H9 (cell line): ENCODE measurements at regions not wholly inside any gene's neighbourhood (a gene's known extent, or its start where the extent isn't known, plus 50 kb on each side); places are given as distances from the start of the nearest gene placed in this dataset.
A peak's percentile ranks its signal among the peaks of the same experiment; 100 is the strongest.

Source experiments
- DNase-seq: peaks from one replicate; pipeline ENCODE4 v3.0.0-alpha.2; 2017
- H2AFZ ChIP-seq: one replicate; pipeline ENCODE4 v1.6.1; 2013; ENCODE audit warnings: mild to moderate bottlenecking, low read length, control low read depth, moderate library complexity
- H2AK5ac ChIP-seq: 2 replicates; pipeline ENCODE4 v1.6.1; 2013; ENCODE audit warnings: low read length, control low read depth, mixed read lengths; ENCODE audit not compliant: insufficient read length
- H2BK120ac ChIP-seq: one replicate; pipeline ENCODE4 v1.6.1; 2013; ENCODE audit warnings: low read depth, mild to moderate bottlenecking, low read length, control low read depth, inconsistent platforms; ENCODE audit not compliant: poor library complexity, severe bottlenecking
- H2BK12ac ChIP-seq: 2 replicates; pipeline ENCODE4 v1.6.1; 2013; ENCODE audit warnings: low read length, control low read depth, mixed read lengths, low read depth; ENCODE audit not compliant: insufficient read length
- H2BK15ac ChIP-seq: 2 replicates; pipeline ENCODE4 v1.6.1; 2013; ENCODE audit warnings: low read depth, low read length, control low read depth
- H2BK20ac ChIP-seq: one replicate; pipeline ENCODE4 v1.6.1; 2013; ENCODE audit warnings: low read depth, mild to moderate bottlenecking, low read length, control low read depth, inconsistent platforms; ENCODE audit not compliant: poor library complexity, severe bottlenecking
- H2BK5ac ChIP-seq: 2 replicates; pipeline ENCODE4 v1.6.1; 2013; ENCODE audit warnings: low read length, control low read depth, mixed read lengths; ENCODE audit not compliant: insufficient read length
- H3K14ac ChIP-seq: 2 replicates; pipeline ENCODE4 v1.6.1; 2013; ENCODE audit warnings: low read length, control low read depth; ENCODE audit not compliant: insufficient read depth
- H3K18ac ChIP-seq: 2 replicates; pipeline ENCODE4 v1.6.1; 2013; ENCODE audit warnings: low read depth, mild to moderate bottlenecking, mixed read lengths, low read length, control low read depth; ENCODE audit not compliant: insufficient read length
- H3K23ac ChIP-seq: 2 replicates; pipeline ENCODE4 v1.6.1; 2013; ENCODE audit warnings: low read length, control low read depth, mixed read lengths, low read depth; ENCODE audit not compliant: insufficient read length
- H3K23me2 ChIP-seq: 2 replicates; pipeline ENCODE4 v1.6.1; 2013; ENCODE audit warnings: low read depth, mild to moderate bottlenecking, mixed read lengths, low read length, control low read depth; ENCODE audit not compliant: insufficient read length, poor library complexity, severe bottlenecking
- H3K27ac ChIP-seq: 2 replicates; pipeline ENCODE4 v1.5.1; 2013; ENCODE audit warnings: low read length, control low read depth, mixed read lengths, low read depth; ENCODE audit not compliant: insufficient read length
- H3K27me3 ChIP-seq: 2 replicates; pipeline ENCODE4 v1.6.1; 2013; ENCODE audit warnings: low read length, control low read depth, inconsistent platforms; ENCODE audit not compliant: insufficient read depth
- H3K4ac ChIP-seq: 2 replicates; pipeline ENCODE4 v1.6.1; 2013; ENCODE audit warnings: low read depth, mild to moderate bottlenecking, control low read depth, inconsistent platforms, low read length, moderate library complexity
- H3K4me1 ChIP-seq: 2 replicates; pipeline ENCODE4 v1.6.1; 2013; ENCODE audit warnings: low read length, control low read depth, inconsistent platforms; ENCODE audit not compliant: insufficient read depth
- H3K4me2 ChIP-seq: 2 replicates; pipeline ENCODE4 v1.6.1; 2013; ENCODE audit warnings: low read length, control low read depth, mixed read lengths; ENCODE audit not compliant: insufficient read length, insufficient read depth
- H3K56ac ChIP-seq: 2 replicates; pipeline ENCODE4 v1.6.1; 2013; ENCODE audit warnings: low read depth, mild to moderate bottlenecking, mixed read lengths, low read length, control low read depth; ENCODE audit not compliant: insufficient read length
- H3K79me1 ChIP-seq: 2 replicates; pipeline ENCODE4 v1.6.1; 2013; ENCODE audit warnings: low read depth, mild to moderate bottlenecking, moderate library complexity, low read length, control low read depth, inconsistent platforms; ENCODE audit not compliant: insufficient read depth, poor library complexity, severe bottlenecking
- H3K79me2 ChIP-seq: 2 replicates; pipeline ENCODE4 v1.6.1; 2013; ENCODE audit warnings: low read length, control low read depth, inconsistent platforms; ENCODE audit not compliant: insufficient read depth
- H3K9ac ChIP-seq: 2 replicates; pipeline ENCODE4 v1.6.1; 2013; ENCODE audit warnings: low read length, control low read depth, mixed read lengths; ENCODE audit not compliant: insufficient read length; ENCODE audit errors: extremely low read depth
- H3K9me3 ChIP-seq: one replicate; pipeline ENCODE4 v1.6.1; 2013; ENCODE audit warnings: low read depth, low read length, inconsistent platforms; ENCODE audit not compliant: control insufficient read depth
- H3T11ph ChIP-seq: one replicate; pipeline ENCODE4 v1.6.1; 2013; ENCODE audit warnings: mild to moderate bottlenecking, low read length, control low read depth, inconsistent platforms
- H4K20me1 ChIP-seq: one replicate; pipeline ENCODE4 v1.6.1; 2013; ENCODE audit not compliant: control insufficient read depth, insufficient read length, insufficient read depth
- H4K5ac ChIP-seq: 2 replicates; pipeline ENCODE4 v1.6.1; 2013; ENCODE audit warnings: low read depth, mild to moderate bottlenecking, mixed read lengths, low read length, control low read depth; ENCODE audit not compliant: insufficient read length
- H4K8ac ChIP-seq: replicated peaks from 2 replicates; pipeline ENCODE4 v1.6.1; 2013; ENCODE audit warnings: low read length, control low read depth, mixed read lengths, low read depth; ENCODE audit not compliant: insufficient read length
- H4K91ac ChIP-seq: 2 replicates; pipeline ENCODE4 v1.6.1; 2013; ENCODE audit warnings: low read depth, mild to moderate bottlenecking, moderate library complexity, mixed read lengths, low read length, control low read depth; ENCODE audit not compliant: insufficient read length
- H3K27ac Mint-ChIP-seq, 3 experiments: 2 replicates in 2 of 3; 3 replicates in 1 of 3; pipeline ENCODE4 v1.8.0; 2020 to 2021; ENCODE audit warnings: mixed read lengths in 3 of 3, mild to moderate bottlenecking in 1 of 3, moderate library complexity in 1 of 3
- H3K27me3 Mint-ChIP-seq: 2 replicates; pipeline ENCODE4 v1.8.0; 2021; ENCODE audit warnings: low read depth, mild to moderate bottlenecking, moderate library complexity, mixed read lengths
- H3K36me3 Mint-ChIP-seq, 3 experiments: 2 replicates in 2 of 3; 3 replicates in 1 of 3; pipeline ENCODE4 v1.8.0; 2020 to 2021; ENCODE audit warnings: low read depth in 3 of 3, mixed read lengths in 3 of 3; ENCODE audit not compliant: insufficient read depth in 1 of 3
- H3K4me1 Mint-ChIP-seq, 2 experiments: 2 replicates each; pipeline ENCODE4 v1.8.0; 2020; ENCODE audit warnings: mixed read lengths in 2 of 2
- H3K4me3 Mint-ChIP-seq, 2 experiments: 2 replicates in 1 of 2; 3 replicates in 1 of 2; pipeline ENCODE4 v1.8.0; 2020 to 2021; ENCODE audit warnings: mild to moderate bottlenecking in 2 of 2, mixed read lengths in 2 of 2, moderate library complexity in 1 of 2
- H3K9me3 Mint-ChIP-seq, 2 experiments: 2 replicates in 1 of 2; 3 replicates in 1 of 2; pipeline ENCODE4 v1.8.0; 2020; ENCODE audit warnings: mild to moderate bottlenecking in 2 of 2, mixed read lengths in 2 of 2, moderate library complexity in 1 of 2
- CTCF ChIP-seq: fragments of 200-600 bp; sonication (generic); conservative IDR thresholded peaks from 3 replicates; pipeline ENCODE4 v1.8.0; 2021; ENCODE audit warnings: antibody characterized with exemption, mild to moderate bottlenecking
- WGBS: extraction: QIAGEN DNeasy Blood & Tissue Kit; methylation state at CpG from one replicate; pipeline ENCODE4 v1.1.7; 2013; ENCODE audit warnings: missing lambda C conversion rate, low lambda C conversion rate, mixed read lengths; ENCODE audit not compliant: insufficient read length; ENCODE audit errors: extremely low coverage; 5-methylcytosine and 5-hydroxymethylcytosine counted together

GRCh38 chrX:113510586-113510985 lies 670.0 kb upstream of the AMOT start:
- Histone ChIP-seq H3K79me1 (no peaks in the 10 kb centered on the region), H2BK20ac (no peak overlapping the region), H2AFZ (no peak overlapping the region), H4K91ac (no peak overlapping the region), H4K5ac (no peak overlapping the region), H3K56ac (no peak overlapping the region), H2BK15ac (no peak overlapping the region), H3K4ac (no peak overlapping the region), H3K27me3 (no peaks in the 10 kb centered on the region), H2BK5ac (no peak overlapping the region), H2BK120ac (no peak overlapping the region), H3T11ph (no peak overlapping the region), H3K23me2 (no peaks in the 10 kb centered on the region), H2AK5ac (no peak overlapping the region), H3K9ac (no peak overlapping the region), H4K8ac (no peak overlapping the region), H4K20me1 (no peaks in the 10 kb centered on the region), H3K9me3 (no peaks in the 10 kb centered on the region), H3K14ac (no peak overlapping the region), H3K27ac (no peak overlapping the region), H3K4me2 (no peak overlapping the region), H3K23ac (no peak overlapping the region), H3K18ac (no peak overlapping the region), H3K4me1 (peaks cover 2% of the 10 kb centered on the region; the same call in 1 of the 2 replicates), H3K79me2 (no peaks in the 10 kb centered on the region), H2BK12ac (no peak overlapping the region)
- peaks cover 28 to 37% of the 10 kb centered on the region in 2 experiments for H3K4me1 Mint-ChIP-seq
- no peaks in the 10 kb centered on the region for H3K27me3 Mint-ChIP-seq
- H3K27ac Mint-ChIP-seq, result peak overlapping the region; percentile 66 to 93 (median 86); a peak in 6 of 7 replicates
- no peak for DNase-seq
- no peaks in the 10 kb centered on the region for H3K36me3 Mint-ChIP-seq
- no CpG with 5 or more reads among the region's 1 CpG for WGBS
- H3K4me3 Mint-ChIP-seq, result no peak overlapping the region
- no peak for TF ChIP-seq CTCF
- H3K9me3 Mint-ChIP-seq, result no peaks in the 10 kb centered on the region
